Activated CD4-positive, CD25-positive, alpha-beta regulatory T cell (primary cell): ENCODE measurements at regions not wholly inside any gene's neighbourhood (a gene's known extent, or its start where the extent isn't known, plus 50 kb on each side); places are given as distances from the start of the nearest gene placed in this dataset.
"Not testable (repeated sequence)": the region's sequence is repeated elsewhere in the genome, so short reads cannot be mapped to it uniquely, and the experiment has no call there.

Experiments
- DNase-seq, 4 experiments: peaks; one replicate each; lab custom pipeline; 2025; lab: John Stamatoyannopoulos, UW

GRCh38 chr10:128178302-128178958 is 52.2 kb upstream of the MKI67 start:
- DNase-seq, result peak in 1 of 4 experiments; percentile 2

GRCh38 chr10:128180843-128181242 is 54.6 kb upstream of the MKI67 start:
- no peak for DNase-seq

- no peak for DNase-seq
Observed at GRCh38 chr10:128185627-128186026, 59.4 kb upstream of the MKI67 start.

DNA sequence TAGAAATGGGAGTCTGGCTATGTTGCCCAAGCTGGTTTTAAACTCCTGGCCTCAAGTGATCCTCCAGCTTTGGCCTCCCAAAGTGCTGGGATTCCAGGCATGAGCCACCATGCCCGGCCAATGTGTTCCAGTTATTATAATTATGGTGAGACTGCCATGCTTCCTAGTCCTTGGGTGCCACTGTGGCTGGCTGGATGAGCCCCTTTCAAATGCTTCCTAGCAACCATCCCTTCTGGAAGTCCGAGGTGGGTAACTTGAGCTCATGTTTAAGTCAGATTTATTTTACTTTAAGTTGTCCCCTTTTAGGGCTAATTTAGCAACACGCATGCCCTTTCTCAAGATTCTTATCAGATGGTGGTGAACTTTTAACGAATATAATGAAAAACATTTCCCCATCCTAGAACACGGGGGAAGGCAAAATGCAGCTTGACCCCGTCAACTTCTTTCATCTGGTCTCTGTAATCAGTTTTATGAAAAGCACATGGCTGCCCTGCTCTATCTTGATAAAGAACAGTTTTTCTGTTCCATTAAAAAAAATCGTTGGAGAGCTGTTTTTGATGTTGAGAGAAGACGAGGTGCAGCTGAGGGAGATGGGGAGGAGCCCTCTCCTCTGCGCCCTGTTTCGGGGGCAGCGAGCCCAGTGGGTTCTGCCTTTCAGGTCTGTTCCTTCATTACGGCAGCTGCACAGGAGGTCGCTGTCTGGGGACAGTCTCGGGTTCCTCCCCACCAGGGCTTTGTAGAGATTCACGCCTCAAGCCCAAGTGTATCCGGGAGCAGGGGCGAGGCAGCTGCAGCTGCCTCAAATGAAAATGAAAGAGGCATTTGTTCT is 61.0 kb upstream of the MKI67 start:
- DNase-seq, result no peak

DNA sequence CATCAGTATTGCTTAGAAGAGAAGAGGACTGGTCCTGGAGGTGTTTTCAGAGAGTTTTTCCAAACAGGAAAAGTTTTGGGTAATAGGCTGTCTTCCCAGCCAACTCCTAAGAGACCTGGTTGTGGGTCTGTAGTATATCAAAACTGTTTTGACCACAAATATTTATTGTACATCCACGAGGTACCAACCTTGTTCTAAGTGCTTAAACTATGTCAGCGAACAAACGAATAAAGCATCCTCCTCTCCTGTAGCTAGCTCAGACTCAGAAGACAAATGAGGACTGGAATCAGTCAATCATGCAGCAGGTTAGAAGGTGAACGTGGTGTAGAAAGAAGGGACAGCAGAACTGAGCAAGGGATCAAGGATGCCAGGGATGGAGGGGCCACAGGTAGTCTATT is 61.6 kb upstream of the MKI67 start:
- no peak for DNase-seq

DNA sequence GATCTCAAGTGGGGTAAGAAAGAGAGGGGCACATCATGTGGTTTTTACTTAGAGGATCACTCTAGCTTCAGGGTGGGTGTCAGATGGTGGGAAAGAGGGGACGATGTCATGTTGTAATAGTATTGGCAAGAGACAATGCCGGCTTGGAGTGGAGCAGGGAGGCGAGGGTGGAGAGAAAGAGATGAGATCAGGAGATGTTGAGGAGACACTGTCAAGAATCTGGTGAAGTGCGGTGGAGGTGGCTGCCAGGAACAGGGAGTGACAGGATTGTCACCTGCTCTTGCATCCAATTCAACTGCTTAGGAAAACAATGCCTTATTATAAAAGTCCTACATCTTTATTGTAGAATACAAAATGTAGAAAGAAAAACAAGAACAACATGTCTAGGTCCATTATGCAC is 63.0 kb upstream of the MKI67 start:
- DNase-seq, result no peak

GRCh38 chr10:128191847-128192246 is 65.6 kb upstream of the MKI67 start:
- DNase-seq, result no peak

GRCh38 chr10:128201826-128202225 is 75.6 kb upstream of the MKI67 start:
- not testable (repeated sequence) for DNase-seq

GRCh38 chr10:128203028-128203427 is 76.8 kb upstream of the MKI67 start:
- DNase-seq, result no peak

DNA sequence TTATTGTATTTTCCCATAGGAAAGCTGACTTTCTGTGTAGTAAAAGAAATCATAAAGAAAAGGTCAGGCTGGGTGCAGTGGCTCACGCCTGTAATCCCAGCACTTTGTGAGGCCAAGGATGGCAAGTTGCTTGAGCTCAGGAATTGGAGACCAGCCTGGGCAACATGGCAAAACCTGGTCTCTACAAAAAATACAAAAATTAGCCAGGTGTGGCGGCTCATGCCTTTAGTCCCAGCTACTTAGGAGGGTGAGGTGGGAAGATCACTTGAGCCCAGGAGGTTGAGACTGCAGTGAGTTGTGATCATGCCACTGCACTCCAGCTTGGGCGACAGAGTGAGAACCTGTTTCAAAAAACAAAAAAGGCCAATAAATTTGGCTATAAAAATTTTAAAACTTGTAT is 79.4 kb upstream of the MKI67 start:
- not testable (repeated sequence) for DNase-seq

DNA sequence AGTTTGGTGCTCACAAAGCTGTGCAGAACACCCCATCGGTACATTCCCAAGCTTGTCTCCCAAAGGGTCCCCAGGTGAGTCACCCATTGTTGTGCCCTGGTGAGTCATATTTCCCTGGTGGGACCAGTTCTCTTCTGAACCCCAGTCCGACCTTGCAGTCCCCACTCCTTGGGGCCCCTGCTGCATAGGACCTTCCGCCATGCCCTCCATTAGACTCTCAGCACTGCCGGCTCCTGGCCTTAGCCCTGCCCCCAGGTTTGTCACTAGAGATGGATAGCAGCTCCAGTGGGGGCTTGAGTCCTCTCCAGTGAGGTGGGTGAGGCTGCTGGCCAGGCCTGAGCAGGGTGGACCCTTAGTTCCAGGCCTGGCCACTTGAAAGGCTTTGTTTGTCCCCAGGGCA is 80.5 kb upstream of the MKI67 start:
- DNase-seq, result no peak

GRCh38 chr10:128209862-128210214 is 83.6 kb upstream of the MKI67 start:
- no peak for DNase-seq

DNA sequence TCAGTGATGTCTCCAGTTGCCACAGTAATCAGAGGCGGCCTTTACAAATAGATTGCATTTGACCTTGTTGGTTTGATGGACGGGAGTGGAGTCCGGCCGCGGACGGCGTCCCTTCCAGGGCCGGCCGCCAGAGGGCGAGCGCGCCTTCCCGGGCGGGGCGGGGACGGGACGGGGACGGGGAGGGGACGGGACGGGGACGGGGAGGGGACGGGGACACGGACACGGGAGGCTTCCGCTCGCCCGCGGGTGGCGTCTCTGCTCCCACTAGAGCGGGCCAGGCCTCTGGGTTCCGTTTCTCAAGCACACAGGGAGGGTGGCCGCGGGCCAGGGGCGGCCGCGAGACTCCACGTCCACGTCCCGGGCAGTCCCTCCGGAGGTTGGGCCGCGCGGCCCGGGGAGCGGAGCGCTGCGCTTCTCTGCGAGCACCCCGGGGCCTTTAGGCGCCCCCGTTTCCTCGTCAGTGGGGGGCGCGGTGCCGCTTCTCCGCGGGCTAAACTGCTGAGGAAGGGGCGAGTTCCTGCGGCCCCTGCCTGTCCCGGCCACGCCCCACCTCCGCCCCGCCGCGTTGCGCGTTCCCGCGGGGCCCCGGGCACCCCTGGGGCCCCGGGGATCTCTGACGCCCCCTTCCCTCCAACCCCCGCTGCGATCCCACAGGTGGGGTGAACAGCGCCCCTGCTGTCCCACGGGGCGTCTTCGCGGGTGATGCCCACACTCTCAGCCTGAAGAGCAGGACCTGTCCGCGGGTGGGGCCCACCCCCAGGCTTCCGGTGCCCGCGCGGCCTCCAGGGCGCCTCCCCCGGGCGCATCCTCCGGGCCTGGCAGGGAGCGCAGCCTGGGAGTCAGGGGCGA is 84.2 kb upstream of the MKI67 start:
- DNase-seq, result peak; percentile 47 to 63 (median 55)

- DNase-seq, result no peak
Observed at GRCh38 chr10:128211064-128211504, 84.9 kb upstream of the MKI67 start.

DNA sequence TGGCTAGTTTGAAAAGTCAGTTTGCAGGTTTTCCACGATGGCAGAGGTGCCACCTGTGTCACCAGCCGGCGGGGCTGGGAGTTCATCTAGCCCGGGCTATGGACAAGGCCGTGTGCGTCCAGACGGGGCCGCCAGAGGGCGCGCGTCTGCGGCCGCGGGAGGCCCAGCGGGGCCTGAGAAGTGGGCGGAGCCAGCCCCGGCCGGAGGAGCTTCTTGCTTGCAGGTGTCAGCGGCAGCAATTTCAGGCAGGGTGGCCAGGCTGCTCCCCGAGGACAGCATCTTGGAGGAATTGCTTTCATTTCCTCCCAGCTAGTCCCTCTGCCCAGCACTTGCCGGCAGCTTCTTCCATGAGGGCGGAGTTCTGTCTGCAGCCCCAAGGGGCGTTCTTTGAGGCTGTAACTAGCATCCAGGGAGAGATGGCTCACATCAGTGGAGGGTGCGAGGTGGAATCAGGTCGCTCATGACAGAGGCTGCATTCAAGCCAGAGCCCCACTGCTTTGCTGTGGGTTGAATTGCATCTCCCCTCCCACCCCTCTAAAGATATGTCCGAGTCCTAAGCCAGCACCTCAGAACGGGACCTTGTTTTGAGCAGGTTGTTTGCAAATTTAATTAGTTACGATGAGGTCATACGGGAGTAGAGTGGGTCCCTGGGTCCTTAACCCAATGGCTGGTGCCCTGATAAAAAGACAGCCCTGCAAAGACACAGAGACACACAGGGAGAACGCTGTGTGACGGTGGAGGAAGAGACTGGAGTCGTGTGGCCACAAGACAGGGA is 85.9 kb upstream of the MKI67 start:
- DNase-seq, result peak; percentile 58 to 69 (median 67)

GRCh38 chr10:128213156-128213555 is 86.9 kb upstream of the MKI67 start:
- no peak for DNase-seq

- DNase-seq, result no peak
Observed at GRCh38 chr10:128215733-128216132, 89.5 kb upstream of the MKI67 start.

DNA sequence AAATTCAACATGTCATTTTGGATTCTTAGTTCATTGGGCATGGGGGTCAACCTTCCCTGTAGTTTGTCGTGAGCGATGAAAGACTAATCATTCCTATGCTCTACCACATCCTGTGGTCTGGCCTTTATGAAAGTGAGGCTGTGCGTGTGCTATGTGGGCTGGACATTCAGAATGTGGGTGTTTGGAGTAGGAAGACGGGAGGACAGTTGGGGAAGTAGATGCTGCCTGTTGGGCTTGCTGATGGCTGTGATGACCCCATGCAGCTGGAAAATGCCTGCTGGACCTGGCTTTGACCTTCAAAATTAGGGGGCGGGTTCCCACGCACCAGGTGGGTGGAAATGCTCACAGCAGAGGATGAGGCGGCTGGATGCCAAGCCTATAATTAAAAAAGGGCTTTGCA is 90.9 kb upstream of the MKI67 start:
- no peak for DNase-seq

GRCh38 chr10:128218161-128218560 is 91.9 kb upstream of the MKI67 start:
- DNase-seq, result no peak

DNA sequence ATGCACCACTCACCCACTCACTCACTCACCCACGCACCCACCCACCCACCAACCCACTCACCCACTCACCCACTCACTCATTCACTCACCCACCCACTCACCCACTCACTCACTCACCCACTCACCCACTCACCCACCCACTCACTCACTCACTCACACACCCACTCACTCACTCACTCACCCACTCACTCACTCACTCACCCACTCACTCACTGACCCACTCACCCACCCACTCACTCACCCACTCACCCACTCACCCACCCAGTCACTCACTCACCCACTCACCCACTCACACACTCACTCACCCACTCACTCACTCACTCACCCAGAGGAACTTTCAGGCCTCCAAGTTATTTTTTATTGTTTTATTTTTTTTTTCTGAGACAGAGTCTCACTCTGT is 93.1 kb upstream of the MKI67 start:
- no peak for DNase-seq

GRCh38 chr10:128220021-128220420 is 93.8 kb upstream of the MKI67 start:
- DNase-seq, result no peak

DNA sequence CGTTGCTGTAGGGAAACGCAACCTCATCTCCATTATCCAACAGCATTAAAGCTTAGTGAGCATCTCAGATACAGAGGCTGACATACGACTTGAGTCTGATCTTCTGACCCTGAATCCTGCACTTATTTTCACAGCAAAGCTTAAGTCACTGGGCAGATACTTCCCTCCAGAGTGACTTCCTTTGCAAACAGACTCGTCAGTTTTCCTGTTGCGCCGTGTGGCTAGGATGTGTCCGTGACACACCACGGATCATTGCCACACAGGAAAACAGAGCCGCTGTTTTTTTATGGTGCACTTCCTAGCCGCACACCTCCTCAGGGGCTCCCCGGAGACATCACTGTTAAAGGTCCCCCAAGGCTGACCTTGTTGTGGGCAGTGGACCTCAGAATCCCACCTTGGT is 94.9 kb upstream of the MKI67 start:
- no peak for DNase-seq
